ENCODE measurements at regions not wholly inside any gene's neighbourhood (a gene's known extent, or its start where the extent isn't known, plus 50 kb on each side); places are given as distances from the start of the nearest gene placed in this dataset.
"Not testable (repeated sequence)": the region's sequence is repeated elsewhere in the genome, so short reads cannot be mapped to it uniquely, and the experiment has no call there.

DNA sequence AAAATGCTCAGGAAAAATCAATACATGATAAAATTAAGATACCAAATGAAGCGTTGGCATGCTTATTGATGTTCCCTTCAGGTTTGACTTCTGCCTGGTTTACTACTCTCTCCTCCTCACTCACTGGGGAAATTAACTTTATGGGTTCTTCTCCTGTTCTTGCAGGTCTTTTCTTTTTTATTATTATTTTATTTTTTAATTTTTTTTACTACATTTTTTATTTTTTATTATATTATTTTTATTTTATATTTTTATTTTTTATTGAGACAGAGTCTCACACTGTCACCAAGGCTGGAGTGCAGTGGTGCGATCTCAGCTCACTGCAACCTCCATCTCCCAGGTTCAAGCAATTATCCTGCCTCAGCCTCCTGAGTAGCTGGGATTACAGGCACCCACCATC lies 350.8 kb downstream of the DHRSX start:
- H3K36me3 Mint-ChIP-seq = peaks cover 45% of the 10 kb centered on the region
- H3K9me3 Mint-ChIP-seq = peaks cover 43% of the 10 kb centered on the region
- H3K4me3 Mint-ChIP-seq; POLR2A ChIA-PET; H3K27me3 Mint-ChIP-seq (ENCODE audit: low read depth); ATAC-seq; H3K27ac Mint-ChIP-seq; DNase-seq (ENCODE audit: low spot score); CTCF ChIA-PET: not testable (repeated sequence)
- H3K4me1 Mint-ChIP-seq = peaks cover 13% of the 10 kb centered on the region
- TF ChIP-seq HMGA2 (CRISPR knock-in tag; IDR thresholded peaks at IDR 0.05) = peak; percentile 97

DNA sequence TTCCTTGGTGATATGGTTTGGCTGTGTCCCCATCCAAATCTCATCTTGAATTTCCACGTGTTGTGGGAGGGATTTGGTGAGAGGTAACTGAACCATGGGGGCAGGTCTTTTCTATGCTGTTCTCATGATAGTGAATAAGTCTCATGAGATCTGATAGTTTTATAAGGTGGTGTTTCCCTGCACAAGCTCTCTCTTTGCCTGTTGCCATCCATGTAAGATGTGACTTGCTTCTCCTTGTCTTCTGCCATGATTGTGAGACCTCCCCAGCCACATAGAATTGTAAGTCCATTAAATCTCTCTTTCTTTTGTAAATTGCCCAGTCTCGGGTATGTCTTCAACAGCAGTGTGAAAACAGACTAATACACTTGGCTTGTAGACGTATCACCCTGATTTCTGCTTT lies 351.7 kb downstream of the DHRSX start:
- Mint-ChIP-seq H3K4me1 (peaks cover 14% of the 10 kb centered on the region), H3K36me3 (peaks cover 41% of the 10 kb centered on the region), H3K9me3 (peaks cover 43% of the 10 kb centered on the region)
- ATAC-seq; H3K27ac Mint-ChIP-seq; H3K27me3 Mint-ChIP-seq (ENCODE audit: low read depth); H3K4me3 Mint-ChIP-seq; CTCF ChIA-PET; POLR2A ChIA-PET; DNase-seq (ENCODE audit: low spot score): not testable (repeated sequence)

DNA sequence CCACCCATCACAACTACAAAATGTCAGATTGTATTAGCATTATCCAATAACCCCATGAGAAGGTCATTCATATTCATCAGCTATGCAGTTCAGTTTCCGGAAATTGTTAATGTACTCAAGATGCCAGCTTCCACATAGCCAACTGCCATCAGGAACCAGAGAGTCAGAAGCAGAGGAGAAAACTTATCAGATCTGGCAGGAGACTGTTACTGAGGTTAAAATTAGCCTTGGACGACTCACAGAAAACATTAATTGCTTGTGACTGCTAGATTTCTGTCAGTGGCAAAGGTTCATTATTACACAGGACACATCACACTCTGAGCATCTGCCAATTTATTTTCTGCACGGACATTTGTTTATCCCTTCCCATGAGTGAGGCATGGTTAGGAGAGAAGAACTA lies 352.8 kb downstream of the DHRSX start:
- Mint-ChIP-seq H3K9me3 (peaks cover 43% of the 10 kb centered on the region), H3K27me3 (ENCODE audit: low read depth) (0 out of 2 replicates have a peak, but pooled peaks cover 3% of the 10 kb centered on the region), H3K27ac (no peak overlapping the region), H3K4me1 (peaks cover 14% of the 10 kb centered on the region), H3K36me3 (peaks cover 41% of the 10 kb centered on the region), H3K4me3 (no peak overlapping the region)
- ChIA-PET POLR2A (no interaction called here), CTCF (no interaction called here)
- ATAC-seq (no peak), DNase-seq (ENCODE audit: low spot score) (no peak)
- TF ChIP-seq, protein P1, sequence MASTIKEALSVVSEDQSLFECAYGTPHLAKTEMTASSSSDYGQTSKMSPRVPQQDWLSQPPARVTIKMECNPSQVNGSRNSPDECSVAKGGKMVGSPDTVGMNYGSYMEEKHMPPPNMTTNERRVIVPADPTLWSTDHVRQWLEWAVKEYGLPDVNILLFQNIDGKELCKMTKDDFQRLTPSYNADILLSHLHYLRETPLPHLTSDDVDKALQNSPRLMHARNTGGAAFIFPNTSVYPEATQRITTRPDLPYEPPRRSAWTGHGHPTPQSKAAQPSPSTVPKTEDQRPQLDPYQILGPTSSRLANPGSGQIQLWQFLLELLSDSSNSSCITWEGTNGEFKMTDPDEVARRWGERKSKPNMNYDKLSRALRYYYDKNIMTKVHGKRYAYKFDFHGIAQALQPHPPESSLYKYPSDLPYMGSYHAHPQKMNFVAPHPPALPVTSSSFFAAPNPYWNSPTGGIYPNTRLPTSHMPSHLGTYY (CRISPR knock-in tag; IDR thresholded peaks at IDR 0.05) = no peak
- TF ChIP-seq ZNF423 (CRISPR knock-in tag; IDR thresholded peaks at IDR 0.05) (no peak), OVOL2 (CRISPR knock-in tag; IDR thresholded peaks at IDR 0.05; ENCODE audit: borderline replicate concordance) (no peak), KAT7 (CRISPR knock-in tag; IDR thresholded peaks at IDR 0.05; ENCODE audit: borderline replicate concordance) (no peak), ZNF671 (CRISPR knock-in tag; IDR thresholded peaks at IDR 0.05) (no peak), CBFB (CRISPR knock-in tag; IDR thresholded peaks at IDR 0.05; ENCODE audit: low read depth) (no peak), ETV6 (CRISPR knock-in tag; IDR thresholded peaks at IDR 0.05) (no peak), ZNF317 (CRISPR knock-in tag; IDR thresholded peaks at IDR 0.05; ENCODE audit: borderline replicate concordance, low read depth) (no peak), EMX1 (CRISPR knock-in tag; IDR thresholded peaks at IDR 0.05) (no peak)
- TF ChIP-seq, protein P2, sequence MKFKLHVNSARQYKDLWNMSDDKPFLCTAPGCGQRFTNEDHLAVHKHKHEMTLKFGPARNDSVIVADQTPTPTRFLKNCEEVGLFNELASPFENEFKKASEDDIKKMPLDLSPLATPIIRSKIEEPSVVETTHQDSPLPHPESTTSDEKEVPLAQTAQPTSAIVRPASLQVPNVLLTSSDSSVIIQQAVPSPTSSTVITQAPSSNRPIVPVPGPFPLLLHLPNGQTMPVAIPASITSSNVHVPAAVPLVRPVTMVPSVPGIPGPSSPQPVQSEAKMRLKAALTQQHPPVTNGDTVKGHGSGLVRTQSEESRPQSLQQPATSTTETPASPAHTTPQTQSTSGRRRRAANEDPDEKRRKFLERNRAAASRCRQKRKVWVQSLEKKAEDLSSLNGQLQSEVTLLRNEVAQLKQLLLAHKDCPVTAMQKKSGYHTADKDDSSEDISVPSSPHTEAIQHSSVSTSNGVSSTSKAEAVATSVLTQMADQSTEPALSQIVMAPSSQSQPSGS (CRISPR knock-in tag; IDR thresholded peaks at IDR 0.05; ENCODE audit: borderline replicate concordance, low read depth) = no peak
- TF ChIP-seq, protein P3, sequence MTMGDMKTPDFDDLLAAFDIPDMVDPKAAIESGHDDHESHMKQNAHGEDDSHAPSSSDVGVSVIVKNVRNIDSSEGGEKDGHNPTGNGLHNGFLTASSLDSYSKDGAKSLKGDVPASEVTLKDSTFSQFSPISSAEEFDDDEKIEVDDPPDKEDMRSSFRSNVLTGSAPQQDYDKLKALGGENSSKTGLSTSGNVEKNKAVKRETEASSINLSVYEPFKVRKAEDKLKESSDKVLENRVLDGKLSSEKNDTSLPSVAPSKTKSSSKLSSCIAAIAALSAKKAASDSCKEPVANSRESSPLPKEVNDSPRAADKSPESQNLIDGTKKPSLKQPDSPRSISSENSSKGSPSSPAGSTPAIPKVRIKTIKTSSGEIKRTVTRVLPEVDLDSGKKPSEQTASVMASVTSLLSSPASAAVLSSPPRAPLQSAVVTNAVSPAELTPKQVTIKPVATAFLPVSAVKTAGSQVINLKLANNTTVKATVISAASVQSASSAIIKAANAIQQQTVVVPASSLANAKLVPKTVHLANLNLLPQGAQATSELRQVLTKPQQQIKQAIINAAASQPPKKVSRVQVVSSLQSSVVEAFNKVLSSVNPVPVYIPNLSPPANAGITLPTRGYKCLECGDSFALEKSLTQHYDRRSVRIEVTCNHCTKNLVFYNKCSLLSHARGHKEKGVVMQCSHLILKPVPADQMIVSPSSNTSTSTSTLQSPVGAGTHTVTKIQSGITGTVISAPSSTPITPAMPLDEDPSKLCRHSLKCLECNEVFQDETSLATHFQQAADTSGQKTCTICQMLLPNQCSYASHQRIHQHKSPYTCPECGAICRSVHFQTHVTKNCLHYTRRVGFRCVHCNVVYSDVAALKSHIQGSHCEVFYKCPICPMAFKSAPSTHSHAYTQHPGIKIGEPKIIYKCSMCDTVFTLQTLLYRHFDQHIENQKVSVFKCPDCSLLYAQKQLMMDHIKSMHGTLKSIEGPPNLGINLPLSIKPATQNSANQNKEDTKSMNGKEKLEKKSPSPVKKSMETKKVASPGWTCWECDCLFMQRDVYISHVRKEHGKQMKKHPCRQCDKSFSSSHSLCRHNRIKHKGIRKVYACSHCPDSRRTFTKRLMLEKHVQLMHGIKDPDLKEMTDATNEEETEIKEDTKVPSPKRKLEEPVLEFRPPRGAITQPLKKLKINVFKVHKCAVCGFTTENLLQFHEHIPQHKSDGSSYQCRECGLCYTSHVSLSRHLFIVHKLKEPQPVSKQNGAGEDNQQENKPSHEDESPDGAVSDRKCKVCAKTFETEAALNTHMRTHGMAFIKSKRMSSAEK (CRISPR knock-in tag; IDR thresholded peaks at IDR 0.05; ENCODE audit: borderline replicate concordance) = no peak
- TF ChIP-seq, protein P4, sequence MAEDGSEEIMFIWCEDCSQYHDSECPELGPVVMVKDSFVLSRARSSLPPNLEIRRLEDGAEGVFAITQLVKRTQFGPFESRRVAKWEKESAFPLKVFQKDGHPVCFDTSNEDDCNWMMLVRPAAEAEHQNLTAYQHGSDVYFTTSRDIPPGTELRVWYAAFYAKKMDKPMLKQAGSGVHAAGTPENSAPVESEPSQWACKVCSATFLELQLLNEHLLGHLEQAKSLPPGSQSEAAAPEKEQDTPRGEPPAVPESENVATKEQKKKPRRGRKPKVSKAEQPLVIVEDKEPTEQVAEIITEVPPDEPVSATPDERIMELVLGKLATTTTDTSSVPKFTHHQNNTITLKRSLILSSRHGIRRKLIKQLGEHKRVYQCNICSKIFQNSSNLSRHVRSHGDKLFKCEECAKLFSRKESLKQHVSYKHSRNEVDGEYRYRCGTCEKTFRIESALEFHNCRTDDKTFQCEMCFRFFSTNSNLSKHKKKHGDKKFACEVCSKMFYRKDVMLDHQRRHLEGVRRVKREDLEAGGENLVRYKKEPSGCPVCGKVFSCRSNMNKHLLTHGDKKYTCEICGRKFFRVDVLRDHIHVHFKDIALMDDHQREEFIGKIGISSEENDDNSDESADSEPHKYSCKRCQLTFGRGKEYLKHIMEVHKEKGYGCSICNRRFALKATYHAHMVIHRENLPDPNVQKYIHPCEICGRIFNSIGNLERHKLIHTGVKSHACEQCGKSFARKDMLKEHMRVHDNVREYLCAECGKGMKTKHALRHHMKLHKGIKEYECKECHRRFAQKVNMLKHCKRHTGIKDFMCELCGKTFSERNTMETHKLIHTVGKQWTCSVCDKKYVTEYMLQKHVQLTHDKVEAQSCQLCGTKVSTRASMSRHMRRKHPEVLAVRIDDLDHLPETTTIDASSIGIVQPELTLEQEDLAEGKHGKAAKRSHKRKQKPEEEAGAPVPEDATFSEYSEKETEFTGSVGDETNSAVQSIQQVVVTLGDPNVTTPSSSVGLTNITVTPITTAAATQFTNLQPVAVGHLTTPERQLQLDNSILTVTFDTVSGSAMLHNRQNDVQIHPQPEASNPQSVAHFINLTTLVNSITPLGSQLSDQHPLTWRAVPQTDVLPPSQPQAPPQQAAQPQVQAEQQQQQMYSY (CRISPR knock-in tag; IDR thresholded peaks at IDR 0.05) = no peak
- TF ChIP-seq, protein P5, sequence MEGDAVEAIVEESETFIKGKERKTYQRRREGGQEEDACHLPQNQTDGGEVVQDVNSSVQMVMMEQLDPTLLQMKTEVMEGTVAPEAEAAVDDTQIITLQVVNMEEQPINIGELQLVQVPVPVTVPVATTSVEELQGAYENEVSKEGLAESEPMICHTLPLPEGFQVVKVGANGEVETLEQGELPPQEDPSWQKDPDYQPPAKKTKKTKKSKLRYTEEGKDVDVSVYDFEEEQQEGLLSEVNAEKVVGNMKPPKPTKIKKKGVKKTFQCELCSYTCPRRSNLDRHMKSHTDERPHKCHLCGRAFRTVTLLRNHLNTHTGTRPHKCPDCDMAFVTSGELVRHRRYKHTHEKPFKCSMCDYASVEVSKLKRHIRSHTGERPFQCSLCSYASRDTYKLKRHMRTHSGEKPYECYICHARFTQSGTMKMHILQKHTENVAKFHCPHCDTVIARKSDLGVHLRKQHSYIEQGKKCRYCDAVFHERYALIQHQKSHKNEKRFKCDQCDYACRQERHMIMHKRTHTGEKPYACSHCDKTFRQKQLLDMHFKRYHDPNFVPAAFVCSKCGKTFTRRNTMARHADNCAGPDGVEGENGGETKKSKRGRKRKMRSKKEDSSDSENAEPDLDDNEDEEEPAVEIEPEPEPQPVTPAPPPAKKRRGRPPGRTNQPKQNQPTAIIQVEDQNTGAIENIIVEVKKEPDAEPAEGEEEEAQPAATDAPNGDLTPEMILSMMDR (IDR thresholded peaks at IDR 0.05) = no peak
- TF ChIP-seq, protein P6, sequence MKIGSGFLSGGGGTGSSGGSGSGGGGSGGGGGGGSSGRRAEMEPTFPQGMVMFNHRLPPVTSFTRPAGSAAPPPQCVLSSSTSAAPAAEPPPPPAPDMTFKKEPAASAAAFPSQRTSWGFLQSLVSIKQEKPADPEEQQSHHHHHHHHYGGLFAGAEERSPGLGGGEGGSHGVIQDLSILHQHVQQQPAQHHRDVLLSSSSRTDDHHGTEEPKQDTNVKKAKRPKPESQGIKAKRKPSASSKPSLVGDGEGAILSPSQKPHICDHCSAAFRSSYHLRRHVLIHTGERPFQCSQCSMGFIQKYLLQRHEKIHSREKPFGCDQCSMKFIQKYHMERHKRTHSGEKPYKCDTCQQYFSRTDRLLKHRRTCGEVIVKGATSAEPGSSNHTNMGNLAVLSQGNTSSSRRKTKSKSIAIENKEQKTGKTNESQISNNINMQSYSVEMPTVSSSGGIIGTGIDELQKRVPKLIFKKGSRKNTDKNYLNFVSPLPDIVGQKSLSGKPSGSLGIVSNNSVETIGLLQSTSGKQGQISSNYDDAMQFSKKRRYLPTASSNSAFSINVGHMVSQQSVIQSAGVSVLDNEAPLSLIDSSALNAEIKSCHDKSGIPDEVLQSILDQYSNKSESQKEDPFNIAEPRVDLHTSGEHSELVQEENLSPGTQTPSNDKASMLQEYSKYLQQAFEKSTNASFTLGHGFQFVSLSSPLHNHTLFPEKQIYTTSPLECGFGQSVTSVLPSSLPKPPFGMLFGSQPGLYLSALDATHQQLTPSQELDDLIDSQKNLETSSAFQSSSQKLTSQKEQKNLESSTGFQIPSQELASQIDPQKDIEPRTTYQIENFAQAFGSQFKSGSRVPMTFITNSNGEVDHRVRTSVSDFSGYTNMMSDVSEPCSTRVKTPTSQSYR (CRISPR knock-in tag; IDR thresholded peaks at IDR 0.05) = no peak
- TF ChIP-seq, protein P7, sequence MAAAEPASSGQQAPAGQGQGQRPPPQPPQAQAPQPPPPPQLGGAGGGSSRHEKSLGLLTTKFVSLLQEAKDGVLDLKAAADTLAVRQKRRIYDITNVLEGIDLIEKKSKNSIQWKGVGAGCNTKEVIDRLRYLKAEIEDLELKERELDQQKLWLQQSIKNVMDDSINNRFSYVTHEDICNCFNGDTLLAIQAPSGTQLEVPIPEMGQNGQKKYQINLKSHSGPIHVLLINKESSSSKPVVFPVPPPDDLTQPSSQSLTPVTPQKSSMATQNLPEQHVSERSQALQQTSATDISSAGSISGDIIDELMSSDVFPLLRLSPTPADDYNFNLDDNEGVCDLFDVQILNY (CRISPR knock-in tag; IDR thresholded peaks at IDR 0.05) = no peak

Measured in WTC11 (cell line).